Right hindlimb (tissue), 1 donor: ENCODE measurements at regions not wholly inside any gene's neighbourhood (a gene's known extent, or its start where the extent isn't known, plus 50 kb on each side); places are given as distances from the start of the nearest gene placed in this dataset.

Source experiments
- DNase-seq: peaks from one replicate; pipeline ENCODE4 v3.0.0-alpha.2; 2018

GRCh38 chr15:39165020-39165706 is 415.7 kb upstream of the THBS1 start:
- DNase-seq: no peak

GRCh38 chr15:39167164-39168058 is 413.5 kb upstream of the THBS1 start:
- no peak for DNase-seq

- peak; percentile 84 for DNase-seq
Observed at GRCh38 chr15:39171944-39172368, 408.9 kb upstream of the THBS1 start.

DNA sequence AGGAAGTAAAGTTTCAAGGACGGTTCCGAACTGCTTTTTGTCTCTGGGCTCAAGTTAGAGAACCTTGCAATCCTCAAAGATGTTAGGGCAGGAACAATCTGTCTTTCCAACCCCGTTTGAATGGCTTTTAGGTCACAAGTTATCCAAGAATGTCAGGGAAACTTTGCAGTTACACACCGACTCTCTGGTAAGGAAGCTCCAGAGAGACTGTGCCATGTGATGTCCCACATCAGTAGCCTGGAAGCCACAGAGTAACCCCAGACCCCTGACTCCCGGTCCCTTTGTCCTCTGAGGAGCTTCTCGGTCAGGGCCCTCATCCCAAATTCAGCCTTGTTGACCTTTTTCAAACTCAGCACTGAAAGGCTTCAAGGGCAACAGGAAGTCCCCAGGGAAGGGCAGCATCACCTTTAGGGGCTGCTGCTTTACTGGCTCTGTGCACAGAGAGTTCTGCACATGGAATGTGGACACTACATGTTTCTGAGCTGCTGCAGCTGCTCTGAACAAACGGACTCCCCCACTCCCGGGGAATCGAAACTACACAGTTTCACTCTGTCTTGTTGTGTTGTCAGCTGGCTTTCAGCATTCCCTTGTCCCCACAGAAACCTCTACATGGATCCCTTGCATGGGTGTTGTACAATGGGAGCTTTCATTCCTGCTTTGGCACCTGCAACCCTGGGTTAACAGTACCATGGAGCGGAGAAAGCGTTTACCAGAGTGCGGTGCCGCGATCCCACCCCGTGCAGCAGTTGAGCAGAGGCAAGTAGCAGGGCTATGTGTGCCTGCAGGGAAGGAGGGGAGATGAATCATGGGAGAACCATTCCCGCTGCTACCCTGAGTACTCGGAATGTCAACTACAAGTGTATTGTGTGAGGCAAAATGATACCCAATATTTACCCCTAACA is 408.2 kb upstream of the THBS1 start:
- peak; percentile 77 for DNase-seq

DNA sequence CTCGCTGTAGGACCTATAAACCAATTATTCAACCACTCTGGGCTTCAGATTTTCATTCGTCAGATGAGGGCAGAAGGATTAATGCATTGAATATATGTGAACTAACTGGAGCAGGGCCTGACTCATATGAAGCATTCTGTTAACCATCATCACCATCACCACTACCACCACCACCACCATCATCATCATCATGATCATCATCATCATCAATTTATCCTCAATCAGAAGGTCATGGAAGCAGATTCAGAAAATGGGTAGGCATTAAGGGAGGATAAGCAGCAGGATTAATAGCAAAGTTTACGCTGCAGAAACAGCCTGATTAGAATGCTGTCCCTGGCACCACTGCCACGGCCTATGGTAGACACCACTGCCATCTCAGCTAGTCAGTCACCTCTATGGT is 407.5 kb upstream of the THBS1 start:
- no peak for DNase-seq

- DNase-seq: no peak
Observed at GRCh38 chr15:39174332-39174731, 406.5 kb upstream of the THBS1 start.

DNA sequence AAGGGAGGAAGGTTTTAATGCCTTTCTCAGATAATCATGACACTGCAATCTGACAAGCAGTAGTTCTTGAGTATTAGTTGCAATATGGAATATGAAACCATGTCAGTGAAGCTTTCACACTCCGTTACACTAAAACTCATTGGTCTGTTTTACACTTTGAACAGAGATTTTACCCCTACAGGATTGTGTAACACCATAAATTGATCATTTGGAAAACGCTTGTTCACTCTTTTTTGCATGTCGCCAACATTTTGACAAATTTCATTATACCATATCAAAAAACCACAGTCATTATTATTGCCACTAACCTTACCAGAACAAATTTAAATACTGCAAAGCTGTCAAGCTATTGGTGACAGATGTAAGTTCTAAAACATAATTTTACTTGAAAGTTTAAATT is 404.8 kb upstream of the THBS1 start:
- DNase-seq: no peak

GRCh38 chr15:39177561-39177960 is 403.3 kb upstream of the THBS1 start:
- no peak for DNase-seq

GRCh38 chr15:39180030-39180429 is 400.8 kb upstream of the THBS1 start:
- peak; percentile 36 for DNase-seq

DNA sequence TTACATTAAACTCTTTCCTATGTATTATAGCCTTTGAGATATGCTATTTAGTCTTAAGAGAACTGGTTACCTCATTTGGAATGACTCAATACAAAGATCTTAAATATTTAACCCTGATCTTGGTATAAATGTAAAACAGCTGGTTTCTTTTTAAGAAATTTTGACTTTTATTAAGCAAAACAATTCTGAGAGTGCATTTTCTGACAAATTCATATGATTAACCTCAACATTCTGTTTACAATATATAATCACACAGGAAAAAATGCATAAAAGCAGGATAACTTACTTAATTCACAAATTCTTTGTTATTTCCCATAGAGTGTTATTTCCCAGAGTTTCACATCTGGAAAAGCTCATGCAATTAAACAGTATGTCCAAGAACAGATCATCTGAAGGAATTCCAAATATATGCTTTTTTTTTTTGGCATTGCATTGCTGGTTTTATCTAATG is 400.4 kb upstream of the THBS1 start:
- no peak for DNase-seq

GRCh38 chr15:39181056-39181747 is 399.7 kb upstream of the THBS1 start:
- peak; percentile 30 for DNase-seq

DNA sequence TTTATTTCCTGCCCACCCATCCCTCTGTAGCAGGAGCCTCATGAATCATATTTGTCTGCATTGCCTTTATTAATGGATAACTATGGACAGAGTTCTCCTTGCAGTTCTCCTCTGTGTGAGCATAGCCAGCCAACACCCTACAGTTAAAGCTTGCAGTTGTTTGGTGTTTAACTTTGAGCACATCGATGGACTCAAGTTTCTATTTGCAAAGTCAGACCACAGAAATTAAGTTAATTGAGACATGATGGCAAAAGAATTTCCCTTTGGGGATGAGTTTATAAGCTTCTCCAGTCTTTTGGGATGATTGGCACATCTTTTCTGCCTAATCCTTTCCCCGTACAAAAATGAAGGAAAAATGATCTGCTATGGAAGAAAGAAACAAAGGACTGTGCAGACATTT is 398.9 kb upstream of the THBS1 start:
- no peak for DNase-seq

GRCh38 chr15:39183164-39183881 is 397.6 kb upstream of the THBS1 start:
- no peak for DNase-seq

DNA sequence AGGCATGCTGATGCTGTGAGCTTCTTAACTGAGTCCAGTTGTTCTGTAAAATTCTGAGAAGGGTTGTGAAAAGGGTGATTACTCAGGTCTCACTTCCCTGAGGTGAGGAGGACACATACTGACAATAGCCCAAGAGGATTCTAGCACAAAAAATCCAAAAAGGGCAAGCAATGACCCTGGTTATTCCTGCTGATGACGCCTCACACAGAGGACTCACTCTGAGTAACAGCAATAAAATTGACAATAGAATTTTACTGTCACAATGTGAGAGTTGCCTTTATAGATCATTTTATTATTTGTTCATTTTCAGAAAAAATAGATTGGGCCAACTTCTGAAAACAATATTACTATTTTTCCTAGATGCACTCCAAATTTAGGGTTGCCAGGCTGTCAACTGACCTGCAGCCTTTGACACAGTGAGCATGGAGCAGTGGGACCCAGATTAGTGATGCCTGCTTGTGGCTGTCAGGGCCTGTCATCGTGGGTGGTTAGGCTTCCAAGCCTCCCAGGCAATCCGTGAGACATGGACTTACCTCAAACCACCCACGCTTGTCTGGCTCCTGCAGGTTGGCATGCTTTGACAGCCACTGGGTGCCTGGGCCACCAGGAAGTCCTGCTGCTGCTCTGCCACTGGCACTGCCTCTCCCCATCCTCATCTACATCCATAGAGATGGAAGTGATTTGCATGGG is 396.0 kb upstream of the THBS1 start:
- no peak for DNase-seq

DNA sequence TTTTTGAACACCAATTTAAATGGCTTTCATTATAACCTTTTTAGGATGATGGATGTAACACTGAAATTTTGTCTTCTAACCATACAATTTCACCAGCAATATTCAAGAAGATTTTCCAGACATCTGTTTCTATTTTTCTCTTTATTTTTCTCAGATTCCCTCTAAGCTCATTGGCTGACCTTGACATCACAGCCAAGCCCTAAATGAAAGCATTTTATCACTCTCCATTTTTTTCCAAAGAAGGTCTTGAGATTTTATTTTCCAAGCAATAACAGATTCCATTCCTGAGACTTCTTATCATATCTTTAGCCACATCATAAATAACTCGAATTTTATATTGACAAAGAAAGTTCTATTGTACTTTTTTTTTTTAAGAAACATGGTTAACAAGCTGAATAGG is 392.6 kb upstream of the THBS1 start:
- DNase-seq: no peak

DNA sequence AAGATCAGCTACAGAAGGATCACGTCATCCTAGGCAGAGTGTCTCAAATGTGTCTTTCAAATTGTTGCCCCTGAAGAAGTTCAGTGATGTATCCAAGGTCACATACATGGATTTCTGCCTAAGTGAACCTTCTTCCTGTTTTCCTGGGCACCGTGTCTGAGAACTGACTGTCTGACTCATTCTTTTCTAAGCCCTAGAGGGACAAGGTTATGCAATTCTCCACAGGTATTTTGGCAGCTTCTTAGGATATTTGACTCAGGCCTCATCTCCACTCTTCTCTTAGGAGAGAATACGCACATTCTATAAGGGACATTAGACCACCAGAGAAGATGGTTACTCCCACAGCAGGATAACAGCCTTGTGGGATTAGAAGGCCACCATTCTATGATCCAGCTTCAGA is 391.9 kb upstream of the THBS1 start:
- DNase-seq: no peak

DNA sequence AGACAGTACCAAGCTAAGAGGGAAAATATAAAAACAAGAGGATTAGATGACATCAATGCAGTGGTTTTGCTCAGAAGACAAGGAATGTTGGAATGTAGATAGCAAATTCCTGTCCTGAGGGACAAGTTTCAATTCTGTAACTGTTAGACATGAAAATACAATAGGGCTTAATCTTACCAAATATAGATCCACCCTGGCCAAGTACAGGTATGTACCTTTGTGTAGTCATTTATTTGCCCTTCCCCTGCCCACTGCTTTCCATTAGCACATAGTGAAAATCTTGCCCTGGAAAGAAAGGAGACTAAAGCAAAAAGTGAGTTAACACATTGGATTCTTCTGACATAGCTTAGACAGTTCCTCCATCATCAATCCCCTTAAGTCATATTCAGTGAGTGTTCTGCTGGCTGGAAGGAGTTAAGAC is 389.0 kb upstream of the THBS1 start:
- DNase-seq: no peak

DNA sequence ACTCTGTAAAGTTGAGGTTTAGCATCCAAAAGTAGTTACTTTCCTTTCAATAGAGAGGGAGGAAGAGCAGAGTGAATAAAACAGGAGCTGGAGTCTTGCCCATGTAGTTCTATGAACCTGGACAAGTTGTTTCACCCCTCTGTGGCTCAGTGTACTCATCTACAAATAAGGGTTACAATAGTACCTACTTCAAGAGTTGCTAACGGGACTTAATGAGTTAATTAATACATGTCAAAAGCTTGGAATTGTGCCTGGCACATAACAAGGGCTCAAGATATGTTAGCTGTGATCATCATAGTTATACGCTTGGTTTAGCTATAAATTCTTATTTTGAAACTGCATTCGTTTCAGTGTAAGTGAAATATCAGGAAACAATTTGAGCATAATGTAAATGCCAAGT is 388.5 kb upstream of the THBS1 start:
- no peak for DNase-seq

DNA sequence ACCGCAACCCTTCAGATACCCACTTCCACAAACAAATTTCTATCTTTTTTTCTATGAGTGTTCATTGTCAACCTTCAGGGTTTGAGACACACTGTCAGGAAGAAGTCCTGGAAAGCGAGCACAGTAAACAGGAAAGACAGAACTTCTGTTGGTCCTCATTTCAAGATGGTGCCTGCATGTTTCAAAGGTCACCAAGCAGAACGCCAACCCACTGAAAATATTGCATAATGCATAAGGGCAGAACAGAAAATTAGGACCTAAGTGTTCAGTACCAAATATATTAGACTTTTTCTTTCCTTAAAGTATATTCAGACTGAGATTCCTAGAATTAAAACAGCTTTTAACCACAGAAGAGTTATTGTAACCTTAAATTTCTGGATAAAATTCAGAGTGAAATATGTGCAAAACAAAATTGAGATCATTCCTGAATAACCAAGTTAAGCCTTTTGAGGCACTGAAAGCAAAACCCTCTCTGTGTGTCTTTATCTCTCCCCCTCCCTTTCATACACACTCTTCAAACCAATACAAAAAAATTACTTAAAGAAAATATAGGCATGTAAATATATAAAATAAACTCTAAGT is 387.8 kb upstream of the THBS1 start:
- DNase-seq: no peak

DNA sequence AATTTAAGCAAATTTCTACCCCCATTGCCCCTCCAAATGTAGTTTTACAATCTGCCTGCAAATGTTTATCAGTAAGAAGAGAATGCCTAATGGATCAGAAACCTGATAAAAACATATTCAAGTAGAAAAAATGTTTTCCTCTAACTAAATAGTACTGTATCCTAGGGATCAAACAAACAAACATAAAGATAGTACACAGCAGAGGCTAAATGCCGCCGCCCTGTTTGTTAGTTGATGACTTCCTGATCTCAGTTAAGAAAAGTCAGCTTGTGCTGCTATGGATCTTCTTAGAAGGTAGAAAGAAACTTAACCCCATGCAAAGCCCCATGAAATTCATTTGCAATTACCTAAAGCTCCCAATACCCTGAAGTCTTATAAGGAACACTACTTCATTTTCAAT is 387.3 kb upstream of the THBS1 start:
- no peak for DNase-seq
